T-helper 1 cell treated with Interleukin-12 subunit alpha and Interleukin-12 subunit beta and Interleukin-4 antibody, amounts not matched to agents 30 μg/mL and 1 μg/mL, for 36 hours (primary cell): ENCODE measurements at regions not wholly inside any gene's neighbourhood (a gene's known extent, or its start where the extent isn't known, plus 50 kb on each side); places are given as distances from the start of the nearest gene placed in this dataset.
"Not testable (repeated sequence)": the region's sequence is repeated elsewhere in the genome, so short reads cannot be mapped to it uniquely, and the experiment has no call there.

ENCODE experiments used
- H3K27ac Mint-ChIP-seq: one replicate; pipeline ENCODE4 v1.8.0; 2021; ENCODE audit warnings: mild to moderate bottlenecking, mixed read lengths
- H3K27me3 Mint-ChIP-seq: one replicate; pipeline ENCODE4 v1.8.0; 2021; ENCODE audit warnings: low read depth, mixed read lengths
- H3K36me3 Mint-ChIP-seq: one replicate; pipeline ENCODE4 v1.8.0; 2021; ENCODE audit warnings: low read depth, mixed read lengths
- H3K4me1 Mint-ChIP-seq: one replicate; pipeline ENCODE4 v1.8.0; 2021; ENCODE audit warnings: low read depth, mixed read lengths
- H3K4me3 Mint-ChIP-seq: one replicate; pipeline ENCODE4 v1.8.0; 2021; ENCODE audit warnings: mild to moderate bottlenecking, moderate library complexity, mixed read lengths
- H3K9me3 Mint-ChIP-seq: one replicate; pipeline ENCODE4 v1.8.0; 2021; ENCODE audit warnings: mixed read lengths

- Mint-ChIP-seq H3K9me3 (no peaks in the 10 kb centered on the region), H3K4me1 (no peaks in the 10 kb centered on the region), H3K27ac (no peak overlapping the region), H3K27me3 (peaks cover 16% of the 10 kb centered on the region), H3K4me3 (no peak overlapping the region), H3K36me3 (no peaks in the 10 kb centered on the region)
Observed at GRCh38 chr22:48070760-48071159, 1308.3 kb downstream of the TBC1D22A start.

GRCh38 chr22:48070083-48070482 is 1307.6 kb downstream of the TBC1D22A start:
- peaks cover 14% of the 10 kb centered on the region for H3K27me3 Mint-ChIP-seq
- no peak overlapping the region for H3K4me3 Mint-ChIP-seq
- H3K4me1 Mint-ChIP-seq, result no peaks in the 10 kb centered on the region
- H3K36me3 Mint-ChIP-seq, result no peaks in the 10 kb centered on the region
- H3K27ac Mint-ChIP-seq, result no peak overlapping the region
- no peaks in the 10 kb centered on the region for H3K9me3 Mint-ChIP-seq

- H3K9me3 Mint-ChIP-seq, result no peaks in the 10 kb centered on the region
- H3K27me3 Mint-ChIP-seq, result peaks cover 8% of the 10 kb centered on the region
- no peak overlapping the region for H3K27ac Mint-ChIP-seq
- no peak overlapping the region for H3K4me3 Mint-ChIP-seq
- H3K4me1 Mint-ChIP-seq, result no peaks in the 10 kb centered on the region
- H3K36me3 Mint-ChIP-seq, result no peaks in the 10 kb centered on the region
Observed at GRCh38 chr22:48069256-48069655, 1306.8 kb downstream of the TBC1D22A start.

GRCh38 chr22:48068323-48068885 is 1306.0 kb downstream of the TBC1D22A start:
- Mint-ChIP-seq H3K4me1 (no peaks in the 10 kb centered on the region), H3K27ac (no peak overlapping the region), H3K4me3 (no peak overlapping the region), H3K9me3 (no peaks in the 10 kb centered on the region), H3K27me3 (peaks cover 1% of the 10 kb centered on the region), H3K36me3 (no peaks in the 10 kb centered on the region)

GRCh38 chr22:48065892-48066291 is 1303.4 kb downstream of the TBC1D22A start:
- H3K9me3 Mint-ChIP-seq, result no peaks in the 10 kb centered on the region
- no peaks in the 10 kb centered on the region for H3K36me3 Mint-ChIP-seq
- H3K27me3 Mint-ChIP-seq, result no peaks in the 10 kb centered on the region
- no peaks in the 10 kb centered on the region for H3K4me1 Mint-ChIP-seq
- no peak overlapping the region for H3K4me3 Mint-ChIP-seq
- no peak overlapping the region for H3K27ac Mint-ChIP-seq

GRCh38 chr22:48061726-48062125 is 1299.3 kb downstream of the TBC1D22A start:
- no peak overlapping the region for H3K27ac Mint-ChIP-seq
- H3K27me3 Mint-ChIP-seq, result peaks cover 3% of the 10 kb centered on the region
- no peaks in the 10 kb centered on the region for H3K4me1 Mint-ChIP-seq
- no peaks in the 10 kb centered on the region for H3K9me3 Mint-ChIP-seq
- H3K4me3 Mint-ChIP-seq, result no peak overlapping the region
- no peaks in the 10 kb centered on the region for H3K36me3 Mint-ChIP-seq

GRCh38 chr22:48060266-48060665 is 1297.8 kb downstream of the TBC1D22A start:
- H3K36me3 Mint-ChIP-seq, result no peaks in the 10 kb centered on the region
- no peak overlapping the region for H3K27ac Mint-ChIP-seq
- peaks cover 3% of the 10 kb centered on the region for H3K27me3 Mint-ChIP-seq
- H3K4me1 Mint-ChIP-seq, result no peaks in the 10 kb centered on the region
- H3K4me3 Mint-ChIP-seq, result no peak overlapping the region
- H3K9me3 Mint-ChIP-seq, result no peaks in the 10 kb centered on the region

- H3K9me3 Mint-ChIP-seq, H3K27me3 Mint-ChIP-seq, H3K4me3 Mint-ChIP-seq, H3K27ac Mint-ChIP-seq, H3K36me3 Mint-ChIP-seq, H3K4me1 Mint-ChIP-seq: not testable (repeated sequence)
Observed at GRCh38 chr22:48059521-48059920, 1297.1 kb downstream of the TBC1D22A start.

- no peak overlapping the region for H3K4me3 Mint-ChIP-seq
- no peaks in the 10 kb centered on the region for H3K9me3 Mint-ChIP-seq
- H3K27ac Mint-ChIP-seq, result no peak overlapping the region
- H3K27me3 Mint-ChIP-seq, result peaks cover 3% of the 10 kb centered on the region
- H3K36me3 Mint-ChIP-seq, result no peaks in the 10 kb centered on the region
- no peaks in the 10 kb centered on the region for H3K4me1 Mint-ChIP-seq
Observed at GRCh38 chr22:48057116-48057835, 1294.8 kb downstream of the TBC1D22A start.

- Mint-ChIP-seq H3K36me3 (no peaks in the 10 kb centered on the region), H3K27ac (no peak overlapping the region), H3K27me3 (peaks cover 3% of the 10 kb centered on the region), H3K4me1 (no peaks in the 10 kb centered on the region), H3K4me3 (no peak overlapping the region), H3K9me3 (no peaks in the 10 kb centered on the region)
Observed at GRCh38 chr22:48055827-48056226, 1293.4 kb downstream of the TBC1D22A start.

GRCh38 chr22:48055185-48055584 is 1292.7 kb downstream of the TBC1D22A start:
- Mint-ChIP-seq H3K27me3 (peaks cover 3% of the 10 kb centered on the region), H3K4me3 (no peak overlapping the region), H3K4me1 (no peaks in the 10 kb centered on the region)

GRCh38 chr22:48054596-48054995 is 1292.1 kb downstream of the TBC1D22A start:
- Mint-ChIP-seq H3K4me3 (no peak overlapping the region), H3K36me3 (no peaks in the 10 kb centered on the region), H3K9me3 (no peaks in the 10 kb centered on the region), H3K27ac (no peak overlapping the region), H3K4me1 (no peaks in the 10 kb centered on the region), H3K27me3 (peaks cover 3% of the 10 kb centered on the region)

More at GRCh38 chr22:48055185-48055584, 1292.7 kb downstream of the TBC1D22A start:
- Mint-ChIP-seq H3K27ac (no peak overlapping the region), H3K9me3 (no peaks in the 10 kb centered on the region), H3K36me3 (no peaks in the 10 kb centered on the region)

GRCh38 chr22:48053973-48054372 is 1291.5 kb downstream of the TBC1D22A start:
- Mint-ChIP-seq H3K27me3 (peaks cover 3% of the 10 kb centered on the region), H3K4me3 (no peak overlapping the region), H3K27ac (no peak overlapping the region), H3K36me3 (no peaks in the 10 kb centered on the region), H3K9me3 (no peaks in the 10 kb centered on the region), H3K4me1 (no peaks in the 10 kb centered on the region)

GRCh38 chr22:48053486-48053885 is 1291.0 kb downstream of the TBC1D22A start:
- H3K27ac Mint-ChIP-seq, result no peak overlapping the region
- H3K27me3 Mint-ChIP-seq, result peaks cover 3% of the 10 kb centered on the region
- H3K4me3 Mint-ChIP-seq, result no peak overlapping the region
- H3K36me3 Mint-ChIP-seq, result no peaks in the 10 kb centered on the region
- no peaks in the 10 kb centered on the region for H3K4me1 Mint-ChIP-seq
- no peaks in the 10 kb centered on the region for H3K9me3 Mint-ChIP-seq

GRCh38 chr22:48052621-48052890 is 1290.1 kb downstream of the TBC1D22A start:
- Mint-ChIP-seq H3K36me3 (no peaks in the 10 kb centered on the region), H3K27me3 (peaks cover 3% of the 10 kb centered on the region), H3K9me3 (no peaks in the 10 kb centered on the region), H3K4me1 (no peaks in the 10 kb centered on the region), H3K27ac (no peak overlapping the region), H3K4me3 (no peak overlapping the region)
